Osteocyte (in vitro differentiated cells): ENCODE measurements at regions not wholly inside any gene's neighbourhood (a gene's known extent, or its start where the extent isn't known, plus 50 kb on each side); places are given as distances from the start of the nearest gene placed in this dataset.

Source experiments
- DNase-seq: peaks from one replicate; pipeline ENCODE4 v3.0.0; 2021; ENCODE audit warnings: mixed read lengths; ENCODE audit not compliant: unreplicated experiment; ENCODE audit errors: extremely low spot score
- H3K27ac Mint-ChIP-seq: one replicate; pipeline ENCODE4 v1.8.0; 2021; ENCODE audit warnings: mild to moderate bottlenecking, mixed read lengths; ENCODE audit not compliant: unreplicated experiment
- H3K27me3 Mint-ChIP-seq: one replicate; pipeline ENCODE4 v1.8.0; 2021; ENCODE audit warnings: mixed read lengths; ENCODE audit not compliant: unreplicated experiment
- H3K36me3 Mint-ChIP-seq: one replicate; pipeline ENCODE4 v1.8.0; 2021; ENCODE audit warnings: mixed read lengths; ENCODE audit not compliant: unreplicated experiment
- H3K4me1 Mint-ChIP-seq: one replicate; pipeline ENCODE4 v1.8.0; 2021; ENCODE audit warnings: mixed read lengths; ENCODE audit not compliant: unreplicated experiment
- H3K4me3 Mint-ChIP-seq: one replicate; pipeline ENCODE4 v1.8.0; 2021; ENCODE audit warnings: mild to moderate bottlenecking, moderate library complexity, mixed read lengths; ENCODE audit not compliant: unreplicated experiment
- H3K9me3 Mint-ChIP-seq: one replicate; pipeline ENCODE4 v1.8.0; 2021; ENCODE audit warnings: mixed read lengths; ENCODE audit not compliant: unreplicated experiment
- TF ChIP-seq, protein P1 (sequence below): fragments of 200-600 bp; sonication (generic); IDR thresholded peaks from 2 replicates; pipeline ENCODE4 v1.5.0; 2021; ENCODE audit warnings: antibody characterized with exemption, mild to moderate bottlenecking, moderate library complexity

DNA sequence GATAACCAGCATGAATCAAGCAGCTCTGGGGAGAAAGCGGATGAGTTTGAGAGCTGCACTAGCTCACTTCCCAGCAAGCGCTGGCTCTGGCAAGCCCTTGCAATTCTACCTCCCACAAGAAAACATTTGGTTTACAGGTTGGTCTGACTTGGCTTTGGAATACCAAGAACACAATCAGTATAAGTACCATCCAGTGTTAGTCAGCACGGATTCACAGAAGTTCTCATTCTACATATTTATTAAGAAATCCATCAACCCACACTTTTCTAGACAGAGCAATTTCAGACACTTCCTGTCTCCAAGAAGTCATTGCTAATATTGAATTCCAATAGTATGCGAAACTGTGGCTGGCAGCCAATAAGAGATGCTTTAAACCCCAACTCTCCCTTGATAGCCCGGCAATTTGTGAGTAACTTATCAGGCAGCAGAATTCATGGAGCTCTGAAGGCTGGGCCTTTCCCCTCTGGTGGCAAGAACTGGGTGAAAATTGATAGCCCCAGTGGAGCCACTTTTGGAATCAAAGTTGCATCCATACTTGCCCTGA is 59.4 kb upstream of the WASF3 start:
- Mint-ChIP-seq H3K4me3 (no peak overlapping the region), H3K36me3 (no peaks in the 10 kb centered on the region), H3K27me3 (peaks cover 3% of the 10 kb centered on the region), H3K4me1 (peaks cover 12% of the 10 kb centered on the region), H3K9me3 (no peaks in the 10 kb centered on the region), H3K27ac (no peak overlapping the region)
- TF ChIP-seq, protein P1, sequence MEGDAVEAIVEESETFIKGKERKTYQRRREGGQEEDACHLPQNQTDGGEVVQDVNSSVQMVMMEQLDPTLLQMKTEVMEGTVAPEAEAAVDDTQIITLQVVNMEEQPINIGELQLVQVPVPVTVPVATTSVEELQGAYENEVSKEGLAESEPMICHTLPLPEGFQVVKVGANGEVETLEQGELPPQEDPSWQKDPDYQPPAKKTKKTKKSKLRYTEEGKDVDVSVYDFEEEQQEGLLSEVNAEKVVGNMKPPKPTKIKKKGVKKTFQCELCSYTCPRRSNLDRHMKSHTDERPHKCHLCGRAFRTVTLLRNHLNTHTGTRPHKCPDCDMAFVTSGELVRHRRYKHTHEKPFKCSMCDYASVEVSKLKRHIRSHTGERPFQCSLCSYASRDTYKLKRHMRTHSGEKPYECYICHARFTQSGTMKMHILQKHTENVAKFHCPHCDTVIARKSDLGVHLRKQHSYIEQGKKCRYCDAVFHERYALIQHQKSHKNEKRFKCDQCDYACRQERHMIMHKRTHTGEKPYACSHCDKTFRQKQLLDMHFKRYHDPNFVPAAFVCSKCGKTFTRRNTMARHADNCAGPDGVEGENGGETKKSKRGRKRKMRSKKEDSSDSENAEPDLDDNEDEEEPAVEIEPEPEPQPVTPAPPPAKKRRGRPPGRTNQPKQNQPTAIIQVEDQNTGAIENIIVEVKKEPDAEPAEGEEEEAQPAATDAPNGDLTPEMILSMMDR = no peak
- DNase-seq = no peak

DNA sequence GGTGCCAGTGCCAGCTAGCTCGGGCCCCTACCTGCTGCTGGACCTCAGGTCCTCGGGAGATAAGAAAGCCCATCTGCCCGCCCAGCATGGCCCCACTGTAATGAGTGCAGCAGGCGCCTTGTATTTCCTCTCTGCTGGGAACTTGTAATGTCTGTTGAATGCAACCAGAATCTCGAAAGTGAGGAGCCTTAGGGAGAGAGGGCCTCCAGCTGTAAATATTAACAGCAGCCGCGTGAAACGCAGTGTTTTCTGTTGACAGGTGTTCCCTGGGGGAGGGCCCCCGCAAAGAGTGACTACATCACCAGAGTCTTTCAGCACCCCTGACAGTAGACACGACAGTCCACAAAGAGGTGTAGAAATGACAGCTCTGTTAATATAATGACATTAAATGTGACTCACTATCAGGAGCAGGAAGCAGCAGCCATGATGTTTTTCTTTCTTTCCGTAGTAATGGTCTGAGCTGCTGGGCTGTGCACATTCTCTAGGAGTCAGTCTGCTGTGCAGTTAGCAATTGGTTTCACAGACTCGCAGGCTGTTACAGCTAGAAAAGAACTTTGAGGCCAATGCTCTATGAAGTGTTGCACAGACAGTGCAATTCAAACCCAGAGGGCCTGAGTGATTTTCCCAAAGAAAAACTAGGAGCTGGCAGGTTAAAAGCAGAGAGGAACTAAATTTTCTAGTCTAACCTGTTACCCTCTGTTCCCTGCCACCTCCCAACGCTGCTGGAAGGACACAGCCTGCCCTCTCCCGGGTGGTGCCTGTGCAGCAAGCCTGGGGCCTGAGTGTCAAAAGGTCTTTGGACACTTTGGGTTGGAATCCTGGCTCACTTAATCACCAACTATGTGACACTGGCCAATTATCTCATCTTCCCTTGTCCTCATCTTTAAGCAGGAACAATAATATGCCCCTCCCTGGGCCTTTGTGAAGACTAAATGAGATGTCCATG is 58.6 kb upstream of the WASF3 start:
- Mint-ChIP-seq H3K27ac (no peak overlapping the region), H3K9me3 (no peaks in the 10 kb centered on the region), H3K4me1 (peaks cover 12% of the 10 kb centered on the region), H3K27me3 (peaks cover 3% of the 10 kb centered on the region), H3K36me3 (no peaks in the 10 kb centered on the region), H3K4me3 (no peak overlapping the region)
- TF ChIP-seq, protein P1 = no peak
- DNase-seq = no peak

DNA sequence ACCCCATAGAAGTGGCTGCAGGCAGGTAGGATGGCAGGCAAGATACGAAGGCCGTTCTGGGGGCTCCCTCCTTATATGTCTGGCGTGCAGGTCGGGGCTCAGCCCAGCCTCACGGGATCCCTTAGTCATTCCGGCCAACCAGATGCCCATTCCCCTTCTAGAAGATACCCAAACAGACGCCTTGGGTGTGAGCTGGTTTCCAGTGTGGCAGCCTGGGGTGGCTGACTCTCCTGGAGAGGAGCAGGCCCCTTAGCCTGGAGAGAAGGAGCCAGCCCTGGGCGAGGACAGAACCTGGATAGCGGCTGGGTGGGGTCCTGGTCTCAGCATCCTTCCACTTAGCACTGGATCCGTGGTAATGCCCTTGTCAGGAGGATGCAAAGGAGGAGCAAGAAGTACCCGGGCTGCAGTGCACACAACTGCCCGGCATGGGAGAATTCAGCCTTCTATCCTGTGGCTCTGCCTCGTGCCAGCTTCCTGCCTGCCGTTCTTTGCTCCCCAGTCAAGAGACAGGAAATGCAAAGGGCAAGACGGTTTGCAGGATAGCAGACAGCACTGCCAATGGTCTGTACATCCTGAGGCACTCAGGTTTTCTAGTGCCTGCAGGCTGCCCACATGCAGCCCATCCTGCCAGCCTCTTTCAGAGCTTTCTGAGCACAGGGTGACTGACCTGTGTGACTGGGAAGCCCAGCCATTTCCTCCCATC is 56.7 kb upstream of the WASF3 start:
- H3K36me3 Mint-ChIP-seq = no peaks in the 10 kb centered on the region
- no peaks in the 10 kb centered on the region for H3K9me3 Mint-ChIP-seq
- H3K4me3 Mint-ChIP-seq = no peak overlapping the region
- DNase-seq = no peak
- H3K27me3 Mint-ChIP-seq = peaks cover 3% of the 10 kb centered on the region
- no peak overlapping the region for H3K27ac Mint-ChIP-seq
- peaks cover 12% of the 10 kb centered on the region for H3K4me1 Mint-ChIP-seq
- TF ChIP-seq, protein P1 = no peak

DNA sequence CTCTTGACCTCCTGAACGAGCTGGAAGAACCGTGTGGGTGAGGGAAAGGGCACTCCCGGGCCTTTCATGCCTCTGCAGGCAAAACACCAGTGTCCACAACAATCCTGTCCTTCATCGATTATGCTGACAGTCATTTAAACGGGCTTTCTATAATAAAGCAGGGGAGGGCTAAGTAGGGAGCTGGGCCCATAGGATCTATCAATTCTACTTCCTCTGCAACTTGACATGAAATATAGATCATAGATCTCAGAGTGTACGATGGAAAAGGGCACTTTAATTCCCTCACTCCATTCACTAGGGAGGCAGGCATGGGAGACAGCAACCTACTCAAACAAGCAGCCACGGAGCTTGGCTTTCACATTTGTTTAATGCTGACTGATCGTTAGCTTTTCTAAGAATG is 55.8 kb upstream of the WASF3 start:
- Mint-ChIP-seq H3K27ac (no peak overlapping the region), H3K27me3 (peaks cover 3% of the 10 kb centered on the region), H3K9me3 (no peaks in the 10 kb centered on the region), H3K4me3 (no peak overlapping the region), H3K4me1 (peaks cover 12% of the 10 kb centered on the region), H3K36me3 (no peaks in the 10 kb centered on the region)
- no peak for DNase-seq
- TF ChIP-seq, protein P1 = no peak

DNA sequence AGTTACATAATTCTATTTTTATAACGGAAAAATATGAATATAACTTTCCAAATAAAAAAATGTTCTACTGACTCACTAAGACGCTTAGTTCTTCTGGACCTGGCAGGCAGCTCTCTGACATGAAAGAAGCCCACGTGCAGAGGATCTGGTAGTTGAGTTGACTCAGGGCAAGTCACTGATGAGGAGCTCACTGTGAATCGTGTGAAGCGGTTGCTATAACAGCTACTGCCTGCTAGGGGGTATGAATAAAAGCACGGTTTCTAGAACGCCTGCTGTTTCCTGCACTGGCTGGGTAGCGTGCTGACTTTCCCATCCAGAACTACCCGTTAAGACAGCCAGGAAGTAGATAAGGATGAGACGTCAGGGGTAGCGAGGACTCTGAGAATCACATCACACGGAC is 54.7 kb upstream of the WASF3 start:
- H3K9me3 Mint-ChIP-seq = no peaks in the 10 kb centered on the region
- H3K4me3 Mint-ChIP-seq = no peak overlapping the region
- TF ChIP-seq, protein P1 = no peak
- peaks cover 3% of the 10 kb centered on the region for H3K27me3 Mint-ChIP-seq
- no peak overlapping the region for H3K27ac Mint-ChIP-seq
- no peaks in the 10 kb centered on the region for H3K36me3 Mint-ChIP-seq
- DNase-seq = no peak
- peaks cover 7% of the 10 kb centered on the region for H3K4me1 Mint-ChIP-seq
